Keratinocyte (primary cell): ENCODE measurements at regions not wholly inside any gene's neighbourhood (a gene's known extent, or its start where the extent isn't known, plus 50 kb on each side); places are given as distances from the start of the nearest gene placed in this dataset.

ENCODE experiments used
- DNase-seq: peaks from one replicate; pipeline ENCODE4 v3.0.0-alpha.2; 2011; ENCODE audit warnings: low read depth, missing footprints, low spot score
- FAIRE-seq: peaks from 2 replicates; lab custom pipeline; 2011; peaks lifted over from hg19 to GRCh38; lab: Jason Lieb, UNC
- H2AFZ ChIP-seq: 2 replicates; pipeline ENCODE4 v1.6.0; 2012; ENCODE audit warnings: low read length, control low read depth, inconsistent platforms; ENCODE audit not compliant: control insufficient read depth
- H3K27ac ChIP-seq: 2 replicates; pipeline ENCODE4 v1.5.1; 2011; ENCODE audit warnings: low read length; ENCODE audit not compliant: control insufficient read depth, insufficient read depth
- H3K27me3 ChIP-seq: 3 replicates; pipeline ENCODE4 v1.6.0; 2011; ENCODE audit warnings: low read length; ENCODE audit not compliant: control insufficient read depth, insufficient read depth; ENCODE audit errors: extremely low read depth
- H3K36me3 ChIP-seq, 2 experiments: 2 replicates in 1 of 2; 3 replicates in 1 of 2; pipeline ENCODE4 v1.5.1; 2011; ENCODE audit warnings: low read length in 2 of 2, mild to moderate bottlenecking in 1 of 2; ENCODE audit not compliant: control insufficient read depth in 2 of 2, insufficient read depth in 2 of 2; ENCODE audit errors: extremely low read depth in 1 of 2
- H3K4me1 ChIP-seq: 3 replicates; pipeline ENCODE4 v1.5.1; 2011; ENCODE audit warnings: low read length; ENCODE audit not compliant: control insufficient read depth, insufficient read depth; ENCODE audit errors: extremely low read depth
- H3K4me2 ChIP-seq: 3 replicates; pipeline ENCODE4 v1.6.0; 2011; ENCODE audit warnings: low read depth, low read length; ENCODE audit not compliant: control insufficient read depth, insufficient read depth; ENCODE audit errors: extremely low read depth
- H3K4me3 ChIP-seq, 3 experiments: fragments of 200-600 bp in 1 of 3; sonication (generic) in 1 of 3; 2 replicates in 2 of 3; 3 replicates in 1 of 3; pipeline ENCODE4 v1.5.1; 2011 to 2016; ENCODE audit warnings: low read length in 3 of 3, mild to moderate bottlenecking in 3 of 3, control low read depth in 2 of 3, inconsistent platforms in 1 of 3, low read depth in 1 of 3, mixed read lengths in 1 of 3, mixed run types in 1 of 3, moderate library complexity in 1 of 3; ENCODE audit not compliant: control insufficient read depth in 2 of 3, insufficient read depth in 2 of 3; ENCODE audit errors: extremely low read depth in 1 of 3
- H3K79me2 ChIP-seq: 2 replicates; pipeline ENCODE4 v1.6.0; 2012; ENCODE audit warnings: low read length; ENCODE audit not compliant: control insufficient read depth, insufficient read depth
- H3K9ac ChIP-seq: 3 replicates; pipeline ENCODE4 v1.6.0; 2011; ENCODE audit warnings: low read length; ENCODE audit not compliant: control insufficient read depth, insufficient read depth; ENCODE audit errors: extremely low read depth
- H3K9me1 ChIP-seq: 3 replicates; pipeline ENCODE4 v1.6.0; 2011; ENCODE audit warnings: low read length; ENCODE audit not compliant: control insufficient read depth, insufficient read depth; ENCODE audit errors: extremely low read depth
- H3K9me3 ChIP-seq: 2 replicates; pipeline ENCODE4 v1.5.1; 2012; ENCODE audit warnings: low read depth, low read length; ENCODE audit not compliant: control insufficient read depth
- H4K20me1 ChIP-seq: 3 replicates; pipeline ENCODE4 v1.6.0; 2011; ENCODE audit warnings: low read length; ENCODE audit not compliant: control insufficient read depth, insufficient read depth; ENCODE audit errors: extremely low read depth
- EZH2 ChIP-seq: IDR thresholded peaks from one replicate; pipeline ENCODE4 v1.6.1; 2012; ENCODE audit warnings: inconsistent platforms, mild to moderate bottlenecking, low read length, moderate library complexity
- dilution Hi-C: fragments of 300-500 bp; cut with MboI; formaldehyde crosslinking; loops from one replicate; pipeline ENCODE4 v1.7.0; 2020; ENCODE audit warnings: low sequenced_read_pairs; ENCODE audit not compliant: extremely low pct_ligation_motif_present
- TF ChIP-seq, protein P1 (sequence below), 3 experiments: IDR thresholded peaks in 1 of 3; conservative IDR thresholded peaks in 1 of 3; optimal IDR thresholded peaks in 1 of 3; 2 replicates in 2 of 3; 3 replicates in 1 of 3; pipeline versions ENCODE3 to v1.5.1; 2011; ENCODE audit warnings: low read length in 3 of 3, mild to moderate bottlenecking in 3 of 3, moderate library complexity in 2 of 3, control low read depth in 1 of 3, inconsistent platforms in 1 of 3; ENCODE audit not compliant: insufficient read depth in 2 of 3; ENCODE audit errors: extremely low read depth in 1 of 3

DNA sequence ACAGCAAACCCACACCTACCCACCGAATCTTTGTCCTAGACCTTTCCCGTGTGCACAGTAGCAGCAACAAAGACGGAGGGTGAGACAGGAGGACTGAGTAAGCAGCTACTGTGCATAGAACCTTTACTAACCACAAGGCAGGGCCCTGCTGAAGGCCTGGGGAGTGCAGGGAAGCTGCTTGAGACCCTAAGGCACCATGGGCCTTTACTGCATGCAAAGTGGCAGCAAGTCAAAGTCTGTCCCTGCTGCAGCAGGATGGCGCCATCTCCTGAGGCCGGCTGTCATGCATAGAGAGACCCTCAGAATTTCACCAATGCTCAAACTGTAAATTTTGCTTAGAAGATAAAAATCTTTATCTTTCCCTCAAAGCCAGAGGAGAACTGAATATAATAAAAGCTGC, 610.5 kb downstream of the ACTR3B start:
- Histone ChIP-seq H3K79me2 (no peaks in the 10 kb centered on the region), H3K4me3 (no peak overlapping the region), H3K4me1 (no peaks in the 10 kb centered on the region), H4K20me1 (no peaks in the 10 kb centered on the region), H3K27ac (no peak overlapping the region), H3K9ac (no peak overlapping the region), H2AFZ (no peak overlapping the region), H3K9me1 (no peaks in the 10 kb centered on the region), H3K36me3 (no peaks in the 10 kb centered on the region), H3K4me2 (no peak overlapping the region), H3K27me3 (no peaks in the 10 kb centered on the region), H3K9me3 (no peaks in the 10 kb centered on the region)
- dilution Hi-C loops, result no loop called here
- FAIRE-seq (no peak), DNase-seq (no peak)
- TF ChIP-seq EZH2, result no peak
- TF ChIP-seq, protein P1, sequence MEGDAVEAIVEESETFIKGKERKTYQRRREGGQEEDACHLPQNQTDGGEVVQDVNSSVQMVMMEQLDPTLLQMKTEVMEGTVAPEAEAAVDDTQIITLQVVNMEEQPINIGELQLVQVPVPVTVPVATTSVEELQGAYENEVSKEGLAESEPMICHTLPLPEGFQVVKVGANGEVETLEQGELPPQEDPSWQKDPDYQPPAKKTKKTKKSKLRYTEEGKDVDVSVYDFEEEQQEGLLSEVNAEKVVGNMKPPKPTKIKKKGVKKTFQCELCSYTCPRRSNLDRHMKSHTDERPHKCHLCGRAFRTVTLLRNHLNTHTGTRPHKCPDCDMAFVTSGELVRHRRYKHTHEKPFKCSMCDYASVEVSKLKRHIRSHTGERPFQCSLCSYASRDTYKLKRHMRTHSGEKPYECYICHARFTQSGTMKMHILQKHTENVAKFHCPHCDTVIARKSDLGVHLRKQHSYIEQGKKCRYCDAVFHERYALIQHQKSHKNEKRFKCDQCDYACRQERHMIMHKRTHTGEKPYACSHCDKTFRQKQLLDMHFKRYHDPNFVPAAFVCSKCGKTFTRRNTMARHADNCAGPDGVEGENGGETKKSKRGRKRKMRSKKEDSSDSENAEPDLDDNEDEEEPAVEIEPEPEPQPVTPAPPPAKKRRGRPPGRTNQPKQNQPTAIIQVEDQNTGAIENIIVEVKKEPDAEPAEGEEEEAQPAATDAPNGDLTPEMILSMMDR (optimal IDR thresholded peaks at IDR 0.05 in 1 of 3, IDR thresholded peaks at IDR 0.05 in 1 of 3, conservative IDR thresholded peaks at IDR 0.05 in 1 of 3; ENCODE audit: extremely low read depth in 1 of 3, insufficient read depth in 2 of 3, low read length in 3 of 3), result no peak

DNA sequence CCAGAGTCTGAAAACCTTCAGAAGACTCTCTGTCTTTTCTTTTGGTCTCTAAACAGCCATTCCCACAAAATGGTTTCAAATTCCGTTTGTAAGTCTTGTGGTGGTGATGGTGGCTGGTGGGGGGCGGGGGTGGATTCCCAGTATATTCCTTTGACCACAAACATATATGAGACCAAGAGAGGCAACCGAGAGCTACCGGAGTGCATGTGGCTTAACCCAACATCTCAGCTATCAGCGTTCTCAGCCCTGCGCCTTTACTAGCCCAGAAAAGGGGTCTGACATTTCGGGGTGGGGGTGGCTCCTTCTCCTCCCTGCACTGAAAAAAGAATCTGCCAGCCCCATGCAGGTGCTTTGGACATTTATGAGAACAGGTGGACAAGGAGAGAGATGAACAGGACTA, 621.1 kb downstream of the ACTR3B start:
- no peak overlapping the region for H3K4me2 ChIP-seq

More for the DNA sequence above, 621.1 kb downstream of the ACTR3B start:
- dilution Hi-C loops, result no loop called here
- FAIRE-seq (no peak), DNase-seq (no peak)
- Histone ChIP-seq H3K27me3 (no peaks in the 10 kb centered on the region), H3K4me3 (no peak overlapping the region), H2AFZ (no peak overlapping the region), H3K9me1 (no peaks in the 10 kb centered on the region), H3K79me2 (no peaks in the 10 kb centered on the region), H3K36me3 (no peaks in the 10 kb centered on the region), H3K4me1 (no peaks in the 10 kb centered on the region), H3K27ac (no peak overlapping the region), H3K9me3 (no peaks in the 10 kb centered on the region), H4K20me1 (no peaks in the 10 kb centered on the region), H3K9ac (no peak overlapping the region)
- no peak for TF ChIP-seq EZH2
- TF ChIP-seq, protein P1 (optimal IDR thresholded peaks at IDR 0.05 in 1 of 3, IDR thresholded peaks at IDR 0.05 in 1 of 3, conservative IDR thresholded peaks at IDR 0.05 in 1 of 3; ENCODE audit: extremely low read depth in 1 of 3, insufficient read depth in 2 of 3, low read length in 3 of 3), result no peak
